ENCODE measurements at regions not wholly inside any gene's neighbourhood (a gene's known extent, or its start where the extent isn't known, plus 50 kb on each side); places are given as distances from the start of the nearest gene placed in this dataset.
"Not testable (repeated sequence)": the region's sequence is repeated elsewhere in the genome, so short reads cannot be mapped to it uniquely, and the experiment has no call there.

- TF ChIP-seq POLR2A (IDR thresholded peaks at IDR 0.05) (no peak), CTCF (IDR thresholded peaks at IDR 0.05) (no peak)
- Histone ChIP-seq H3K36me3 (replicated peaks in 1 of 2; ENCODE audit: insufficient read depth in 1 of 2, low read depth in 2 of 2) (no peaks in the 10 kb centered on the region), H3K4me1 (peaks cover 11% of the 10 kb centered on the region), H3K27me3 (no peaks in the 10 kb centered on the region), H3K9me3 (peaks cover 0 to 3% (median 0%) of the 10 kb centered on the region in 3 donors), H3K27ac (no peak overlapping the region), H3K4me3 (no peak overlapping the region)
- no peak for ATAC-seq
- intact Hi-C loops (cut with DNase I), result no loop called here
- 57 to 59% methylated on average over 6 of the region's 6 CpGs for WGBS, 2 donors
- no peak for DNase-seq
Measured at GRCh38 chr7:3140834-3141233, 97.2 kb upstream of the CARD11 start.

GRCh38 chr7:3141326-3141725 is 97.7 kb upstream of the CARD11 start:
- 88 to 94% methylated on average over 7 of the region's 7 CpGs for WGBS, 2 donors
- Histone ChIP-seq H3K4me1 (peaks cover 11% of the 10 kb centered on the region), H3K9me3 (peaks cover 0 to 3% (median 0%) of the 10 kb centered on the region in 3 donors), H3K27me3 (no peaks in the 10 kb centered on the region), H3K4me3 (no peak overlapping the region), H3K27ac (no peak overlapping the region), H3K36me3 (replicated peaks in 1 of 2; ENCODE audit: insufficient read depth in 1 of 2, low read depth in 2 of 2) (no peaks in the 10 kb centered on the region)
- intact Hi-C loops (cut with DNase I), result no loop called here
- no peak for TF ChIP-seq POLR2A (IDR thresholded peaks at IDR 0.05)
- no peak for DNase-seq
- ATAC-seq, result no peak

- intact Hi-C loops (cut with DNase I), result no loop called here
- Histone ChIP-seq H3K27ac (no peak overlapping the region), H3K9me3 (no peaks in the 10 kb centered on the region), H3K4me1 (peaks cover 11% of the 10 kb centered on the region), H3K36me3 (replicated peaks in 1 of 2; ENCODE audit: insufficient read depth in 1 of 2, low read depth in 2 of 2) (no peaks in the 10 kb centered on the region), H3K27me3 (no peaks in the 10 kb centered on the region), H3K4me3 (no peak overlapping the region)
- ATAC-seq (no peak), DNase-seq (no peak)
- 28 to 34% methylated on average over 7 of the region's 7 CpGs for WGBS, 2 donors
- TF ChIP-seq CTCF (IDR thresholded peaks at IDR 0.05) (no peak), POLR2A (IDR thresholded peaks at IDR 0.05) (no peak)
Measured at GRCh38 chr7:3143869-3144775, 100.5 kb upstream of the CARD11 start.

GRCh38 chr7:3144776-3145125 is 101.1 kb upstream of the CARD11 start:
- ATAC-seq, result not testable (repeated sequence)

GRCh38 chr7:3146571-3147226 is 103.0 kb upstream of the CARD11 start:
- DNase-seq (peak in 1 of 4 donors; percentile 17), ATAC-seq (no peak)
- H3K4me3 ChIP-seq, result no peak overlapping the region
- no peaks in the 10 kb centered on the region for H3K9me3 ChIP-seq
- H3K27ac ChIP-seq, result no peak overlapping the region
- intact Hi-C loops (cut with DNase I), result no loop called here
- H3K4me1 ChIP-seq, result peaks cover 11% of the 10 kb centered on the region
- no peak for TF ChIP-seq CTCF (IDR thresholded peaks at IDR 0.05)
- TF ChIP-seq POLR2A (IDR thresholded peaks at IDR 0.05), result no peak
- no peaks in the 10 kb centered on the region for H3K27me3 ChIP-seq
- no peaks in the 10 kb centered on the region for H3K36me3 ChIP-seq (replicated peaks in 1 of 2; ENCODE audit: insufficient read depth in 1 of 2, low read depth in 2 of 2)
- 60 to 73% methylated on average over 18 of the region's 18 CpGs for WGBS, 2 donors

More at GRCh38 chr7:3144776-3145125, 101.1 kb upstream of the CARD11 start:
- intact Hi-C loops (cut with DNase I); H3K27ac ChIP-seq; H3K9me3 ChIP-seq; DNase-seq; H3K36me3 ChIP-seq (replicated peaks in 1 of 2; ENCODE audit: insufficient read depth in 1 of 2, low read depth in 2 of 2); H3K4me3 ChIP-seq; H3K27me3 ChIP-seq: not testable (repeated sequence)
- H3K4me1 ChIP-seq, result peaks cover 11% of the 10 kb centered on the region
- WGBS, 2 donors, result 82 to 91% methylated on average over 6 of the region's 6 CpGs

GRCh38 chr7:3148471-3148870 is 104.8 kb upstream of the CARD11 start:
- H3K27me3 ChIP-seq; H3K4me3 ChIP-seq; H3K27ac ChIP-seq; H3K9me3 ChIP-seq; intact Hi-C loops (cut with DNase I); ATAC-seq; DNase-seq; H3K36me3 ChIP-seq (replicated peaks in 1 of 2; ENCODE audit: insufficient read depth in 1 of 2, low read depth in 2 of 2): not testable (repeated sequence)
- 63 to 64% methylated on average over 3 to 4 of the region's 4 CpGs for WGBS, 2 donors
- peaks cover 11% of the 10 kb centered on the region for H3K4me1 ChIP-seq
